ENCODE measurements at regions not wholly inside any gene's neighbourhood (a gene's known extent, or its start where the extent isn't known, plus 50 kb on each side); places are given as distances from the start of the nearest gene placed in this dataset.

- TF ChIP-seq CTCF (IDR thresholded peaks at IDR 0.05; ENCODE audit: poor library complexity), result no peak
- TF ChIP-seq EZH2 (IDR thresholded peaks at IDR 0.05; ENCODE audit: borderline replicate concordance), result no peak
- no peak for TF ChIP-seq EZH2phosphoT487 (IDR thresholded peaks at IDR 0.05; ENCODE audit: low read depth, severe bottlenecking, unreplicated experiment)
Observed at GRCh38 chr10:4077804-4078203, 292.8 kb upstream of the KLF6 start.

GRCh38 chr10:4076983-4077382 lies 292.0 kb upstream of the KLF6 start:
- 89% methylated on average over 9 of the region's 9 CpGs for WGBS (ENCODE audit: low lambda C conversion rate, missing lambda C conversion rate)
- H3K79me2 ChIP-seq, result no peaks in the 10 kb centered on the region
- H3K9me3 ChIP-seq (ENCODE audit: low read depth), result no peaks in the 10 kb centered on the region

More at GRCh38 chr10:4077804-4078203, 292.8 kb upstream of the KLF6 start:
- DNase-seq (ENCODE audit: low spot score), result no peak
- no peaks in the 10 kb centered on the region for H3K9me3 ChIP-seq (ENCODE audit: low read depth)
- no peak overlapping the region for H3K4me3 ChIP-seq
- H3K79me2 ChIP-seq, result no peaks in the 10 kb centered on the region
- no peaks in the 10 kb centered on the region for H3K36me3 ChIP-seq (replicated peaks; ENCODE audit: insufficient read depth, low read depth)
- H3K27ac ChIP-seq, result no peak overlapping the region
- WGBS (ENCODE audit: low lambda C conversion rate, missing lambda C conversion rate), result 95% methylated on average over 3 of the region's 3 CpGs
- no peaks in the 10 kb centered on the region for H3K9me2 ChIP-seq (replicated peaks; ENCODE audit: insufficient read depth)
- H3K4me1 ChIP-seq (ENCODE audit: insufficient read depth), result no peaks in the 10 kb centered on the region
- H3K4me2 ChIP-seq, result no peak overlapping the region
- H4K20me1 ChIP-seq (ENCODE audit: insufficient read depth, poor library complexity, severe bottlenecking), result no peaks in the 10 kb centered on the region
- H3K27me3 ChIP-seq, result no peaks in the 10 kb centered on the region
- no peak overlapping the region for H2AFZ ChIP-seq

GRCh38 chr10:4075443-4075842 lies 290.4 kb upstream of the KLF6 start:
- Histone ChIP-seq H3K4me1 (ENCODE audit: insufficient read depth) (no peaks in the 10 kb centered on the region), H3K79me2 (no peaks in the 10 kb centered on the region), H3K4me2 (no peak overlapping the region), H3K36me3 (replicated peaks; ENCODE audit: insufficient read depth, low read depth) (no peaks in the 10 kb centered on the region), H3K9me3 (ENCODE audit: low read depth) (no peaks in the 10 kb centered on the region), H2AFZ (no peak overlapping the region), H4K20me1 (ENCODE audit: insufficient read depth, poor library complexity, severe bottlenecking) (no peaks in the 10 kb centered on the region), H3K4me3 (no peak overlapping the region), H3K27me3 (no peaks in the 10 kb centered on the region), H3K9me2 (replicated peaks; ENCODE audit: insufficient read depth) (no peaks in the 10 kb centered on the region), H3K27ac (no peak overlapping the region)
- no peak for TF ChIP-seq EZH2 (IDR thresholded peaks at IDR 0.05; ENCODE audit: borderline replicate concordance)
- TF ChIP-seq EZH2phosphoT487 (IDR thresholded peaks at IDR 0.05; ENCODE audit: low read depth, severe bottlenecking, unreplicated experiment), result no peak
- TF ChIP-seq CTCF (IDR thresholded peaks at IDR 0.05; ENCODE audit: poor library complexity), result no peak
- no peak for DNase-seq (ENCODE audit: low spot score)
- WGBS (ENCODE audit: low lambda C conversion rate, missing lambda C conversion rate), result 92% methylated on average over 7 of the region's 7 CpGs

More at GRCh38 chr10:4076983-4077382, 292.0 kb upstream of the KLF6 start:
- Histone ChIP-seq H3K9me2 (replicated peaks; ENCODE audit: insufficient read depth) (no peaks in the 10 kb centered on the region), H3K4me1 (ENCODE audit: insufficient read depth) (no peaks in the 10 kb centered on the region), H3K27ac (no peak overlapping the region), H3K36me3 (replicated peaks; ENCODE audit: insufficient read depth, low read depth) (no peaks in the 10 kb centered on the region), H3K27me3 (no peaks in the 10 kb centered on the region), H3K4me3 (no peak overlapping the region), H3K4me2 (no peak overlapping the region), H2AFZ (no peak overlapping the region), H4K20me1 (ENCODE audit: insufficient read depth, poor library complexity, severe bottlenecking) (no peaks in the 10 kb centered on the region)
- no peak for DNase-seq (ENCODE audit: low spot score)
- TF ChIP-seq EZH2 (IDR thresholded peaks at IDR 0.05; ENCODE audit: borderline replicate concordance) (no peak), CTCF (IDR thresholded peaks at IDR 0.05; ENCODE audit: poor library complexity) (no peak), EZH2phosphoT487 (IDR thresholded peaks at IDR 0.05; ENCODE audit: low read depth, severe bottlenecking, unreplicated experiment) (no peak)
